ENCODE measurements at regions not wholly inside any gene's neighbourhood (a gene's known extent, or its start where the extent isn't known, plus 50 kb on each side); places are given as distances from the start of the nearest gene placed in this dataset.

DNA sequence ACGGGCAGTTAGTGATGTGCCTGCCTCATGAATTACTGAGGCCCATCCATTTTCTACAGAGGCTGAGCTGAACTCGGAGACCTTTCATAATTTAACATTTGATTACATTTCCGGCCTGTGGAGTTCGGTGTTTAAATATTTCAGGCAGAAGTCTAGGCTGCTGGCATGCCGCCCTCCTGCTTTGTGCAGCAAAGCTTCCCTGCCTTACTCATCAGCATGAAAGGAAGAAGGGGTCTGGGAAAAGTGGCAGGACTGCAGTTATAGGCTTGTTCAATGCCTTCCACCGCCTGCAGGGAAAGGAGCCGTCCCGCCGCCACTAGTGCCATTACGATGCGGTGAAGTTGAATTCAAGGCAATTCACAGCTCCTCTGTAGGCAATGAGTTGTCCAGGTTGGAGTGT is 527.9 kb downstream of the NPHP4 start:
- no peaks in the 10 kb centered on the region for H3K9me3 ChIP-seq (ENCODE audit: insufficient read depth, low read length, severe bottlenecking)
- ATAC-seq (ENCODE audit: insufficient read depth, low read depth) = no peak
- H3K27me3 ChIP-seq (ENCODE audit: insufficient read depth, low read length, poor library complexity) = no peaks in the 10 kb centered on the region
- no peaks in the 10 kb centered on the region for H3K36me3 ChIP-seq (ENCODE audit: insufficient read depth, low read length)
- no peaks in the 10 kb centered on the region for H3K4me1 ChIP-seq (ENCODE audit: insufficient read depth, low read length)
- H3K9ac ChIP-seq (ENCODE audit: low read depth, low read length) = no peak overlapping the region
- no peaks in the 10 kb centered on the region for H3K79me2 ChIP-seq (ENCODE audit: insufficient read depth, low read length)
- no peak for TF ChIP-seq EZH2 (IDR thresholded peaks at IDR 0.05; ENCODE audit: borderline replicate concordance, low read depth, low read length, severe bottlenecking)
- H4K20me1 ChIP-seq (ENCODE audit: insufficient read depth, low read length) = no peaks in the 10 kb centered on the region
- H3K4me3 ChIP-seq (ENCODE audit: low read depth in 1 of 2, low read length in 2 of 2) = no peak overlapping the region
- no peak overlapping the region for H2AFZ ChIP-seq (ENCODE audit: low read depth, low read length)
- no peak for DNase-seq
- no peak overlapping the region for H3K4me2 ChIP-seq (ENCODE audit: insufficient read depth, low read length)
- no peak overlapping the region for H3K27ac ChIP-seq (ENCODE audit: low read length)

DNA sequence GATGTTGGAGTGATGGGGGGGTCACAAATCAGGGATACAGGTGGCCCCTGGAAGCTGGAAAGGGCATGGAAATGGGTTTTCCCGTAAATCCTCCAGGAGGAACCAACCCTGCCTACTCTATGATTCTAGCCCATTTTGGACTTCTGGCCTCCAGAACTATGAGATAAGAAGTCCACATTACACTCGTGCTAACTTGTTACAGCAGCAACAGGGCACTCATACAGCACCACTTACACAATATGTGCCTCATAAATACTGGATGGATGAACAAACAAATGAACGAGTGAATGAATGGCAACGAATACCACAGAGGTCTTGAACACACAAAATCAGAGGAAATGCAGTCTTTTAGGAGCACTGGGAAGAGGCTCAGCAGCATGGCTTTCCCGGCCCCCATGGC is 531.3 kb downstream of the NPHP4 start:
- TF ChIP-seq EZH2 (IDR thresholded peaks at IDR 0.05; ENCODE audit: borderline replicate concordance, low read depth, low read length, severe bottlenecking) = no peak
- TF ChIP-seq, protein P1, sequence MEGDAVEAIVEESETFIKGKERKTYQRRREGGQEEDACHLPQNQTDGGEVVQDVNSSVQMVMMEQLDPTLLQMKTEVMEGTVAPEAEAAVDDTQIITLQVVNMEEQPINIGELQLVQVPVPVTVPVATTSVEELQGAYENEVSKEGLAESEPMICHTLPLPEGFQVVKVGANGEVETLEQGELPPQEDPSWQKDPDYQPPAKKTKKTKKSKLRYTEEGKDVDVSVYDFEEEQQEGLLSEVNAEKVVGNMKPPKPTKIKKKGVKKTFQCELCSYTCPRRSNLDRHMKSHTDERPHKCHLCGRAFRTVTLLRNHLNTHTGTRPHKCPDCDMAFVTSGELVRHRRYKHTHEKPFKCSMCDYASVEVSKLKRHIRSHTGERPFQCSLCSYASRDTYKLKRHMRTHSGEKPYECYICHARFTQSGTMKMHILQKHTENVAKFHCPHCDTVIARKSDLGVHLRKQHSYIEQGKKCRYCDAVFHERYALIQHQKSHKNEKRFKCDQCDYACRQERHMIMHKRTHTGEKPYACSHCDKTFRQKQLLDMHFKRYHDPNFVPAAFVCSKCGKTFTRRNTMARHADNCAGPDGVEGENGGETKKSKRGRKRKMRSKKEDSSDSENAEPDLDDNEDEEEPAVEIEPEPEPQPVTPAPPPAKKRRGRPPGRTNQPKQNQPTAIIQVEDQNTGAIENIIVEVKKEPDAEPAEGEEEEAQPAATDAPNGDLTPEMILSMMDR (IDR thresholded peaks at IDR 0.05; ENCODE audit: borderline replicate concordance, extremely low read depth, low read length, poor library complexity, severe bottlenecking) = no peak
- H3K79me2 ChIP-seq (ENCODE audit: insufficient read depth, low read length) = no peaks in the 10 kb centered on the region
- DNase-seq (no peak), ATAC-seq (ENCODE audit: insufficient read depth, low read depth) (no peak)
- no peak overlapping the region for H3K9ac ChIP-seq (ENCODE audit: low read depth, low read length)
- no peak overlapping the region for H3K4me3 ChIP-seq (ENCODE audit: low read depth in 1 of 2, low read length in 2 of 2)
- H3K4me2 ChIP-seq (ENCODE audit: insufficient read depth, low read length) = no peak overlapping the region
- H3K27ac ChIP-seq (ENCODE audit: low read length) = no peak overlapping the region
- H4K20me1 ChIP-seq (ENCODE audit: insufficient read depth, low read length) = no peaks in the 10 kb centered on the region
- H3K27me3 ChIP-seq (ENCODE audit: insufficient read depth, low read length, poor library complexity) = peaks cover 4% of the 10 kb centered on the region
- no peaks in the 10 kb centered on the region for H3K36me3 ChIP-seq (ENCODE audit: insufficient read depth, low read length)
- no peaks in the 10 kb centered on the region for H3K9me3 ChIP-seq (ENCODE audit: insufficient read depth, low read length, severe bottlenecking)
- no peaks in the 10 kb centered on the region for H3K4me1 ChIP-seq (ENCODE audit: insufficient read depth, low read length)
- no peak overlapping the region for H2AFZ ChIP-seq (ENCODE audit: low read depth, low read length)

DNA sequence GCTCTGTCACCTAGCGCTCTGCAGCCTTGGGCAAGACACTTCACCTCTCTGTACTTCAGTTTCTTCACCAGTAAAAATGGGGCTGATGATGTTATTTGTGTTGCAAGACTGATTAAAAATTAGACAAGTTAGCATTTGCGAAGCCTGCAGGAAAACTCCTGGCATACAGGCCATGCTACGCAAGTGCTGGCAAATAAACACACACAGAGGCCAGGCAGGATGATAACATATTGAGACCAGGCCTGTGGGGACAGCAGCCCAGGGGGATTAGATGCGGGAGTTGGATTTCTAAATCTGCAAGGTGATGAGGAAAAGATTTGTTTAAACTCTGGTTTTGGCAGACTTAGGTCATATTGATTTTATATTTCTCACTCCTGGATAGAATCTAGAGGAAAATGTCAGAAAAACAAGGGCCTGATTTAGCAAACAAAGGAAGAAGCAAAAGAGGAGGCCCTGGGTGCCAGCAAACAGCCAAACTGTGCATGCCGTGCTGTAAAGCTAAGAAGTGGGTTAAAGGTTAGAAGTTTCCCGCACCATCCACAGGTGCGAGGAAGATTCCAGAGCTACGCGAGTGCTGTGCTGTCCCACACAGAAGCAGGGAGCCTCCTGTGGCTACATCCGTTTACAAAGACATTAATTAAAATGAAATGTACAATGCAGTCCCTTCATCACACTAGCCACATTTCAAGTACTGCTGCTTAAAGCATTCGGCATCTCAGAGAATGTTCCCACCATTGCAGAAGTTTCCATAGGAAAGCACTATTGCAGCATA is 532.2 kb downstream of the NPHP4 start:
- Histone ChIP-seq H3K79me2 (ENCODE audit: insufficient read depth, low read length) (no peaks in the 10 kb centered on the region), H4K20me1 (ENCODE audit: insufficient read depth, low read length) (no peaks in the 10 kb centered on the region), H3K9ac (ENCODE audit: low read depth, low read length) (no peak overlapping the region), H3K4me3 (ENCODE audit: low read depth in 1 of 2, low read length in 2 of 2) (no peak overlapping the region), H2AFZ (ENCODE audit: low read depth, low read length) (no peak overlapping the region), H3K36me3 (ENCODE audit: insufficient read depth, low read length) (no peaks in the 10 kb centered on the region), H3K9me3 (ENCODE audit: insufficient read depth, low read length, severe bottlenecking) (no peaks in the 10 kb centered on the region), H3K4me2 (ENCODE audit: insufficient read depth, low read length) (no peak overlapping the region), H3K27me3 (ENCODE audit: insufficient read depth, low read length, poor library complexity) (peaks cover 9% of the 10 kb centered on the region), H3K4me1 (ENCODE audit: insufficient read depth, low read length) (no peaks in the 10 kb centered on the region), H3K27ac (ENCODE audit: low read length) (no peak overlapping the region)
- no peak for TF ChIP-seq EZH2 (IDR thresholded peaks at IDR 0.05; ENCODE audit: borderline replicate concordance, low read depth, low read length, severe bottlenecking)
- DNase-seq = no peak
- no peak for ATAC-seq (ENCODE audit: insufficient read depth, low read depth)

DNA sequence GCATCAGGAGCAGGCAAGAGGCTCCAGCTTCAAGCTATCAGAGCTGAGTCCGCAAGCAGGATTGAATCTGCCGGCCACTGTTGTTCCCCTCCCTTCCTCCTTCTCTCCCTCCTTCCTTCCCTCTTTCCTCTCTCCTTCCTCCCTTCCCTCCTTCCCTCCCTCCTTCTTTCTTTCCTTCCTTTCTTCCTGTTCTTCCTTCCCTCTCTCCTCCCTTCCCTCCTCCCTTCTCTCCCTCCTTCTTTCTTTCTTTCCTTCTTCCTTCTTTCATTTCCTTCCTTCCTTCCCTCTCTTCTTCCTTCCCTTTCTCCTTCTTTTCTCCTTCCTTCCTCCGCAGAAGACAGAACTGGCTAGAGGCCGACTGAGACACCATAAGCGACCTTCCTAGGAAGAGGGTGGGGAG is 534.0 kb downstream of the NPHP4 start:
- H3K27ac ChIP-seq (ENCODE audit: low read length) = no peak overlapping the region
- ATAC-seq (ENCODE audit: insufficient read depth, low read depth) = no peak
- H3K27me3 ChIP-seq (ENCODE audit: insufficient read depth, low read length, poor library complexity) = peaks cover 9% of the 10 kb centered on the region
- no peak overlapping the region for H3K4me2 ChIP-seq (ENCODE audit: insufficient read depth, low read length)
- no peak overlapping the region for H2AFZ ChIP-seq (ENCODE audit: low read depth, low read length)
- no peak overlapping the region for H3K4me3 ChIP-seq (ENCODE audit: low read depth in 1 of 2, low read length in 2 of 2)
- H3K9me3 ChIP-seq (ENCODE audit: insufficient read depth, low read length, severe bottlenecking) = no peaks in the 10 kb centered on the region
- H3K4me1 ChIP-seq (ENCODE audit: insufficient read depth, low read length) = no peaks in the 10 kb centered on the region
- no peaks in the 10 kb centered on the region for H3K79me2 ChIP-seq (ENCODE audit: insufficient read depth, low read length)
- TF ChIP-seq EZH2 (IDR thresholded peaks at IDR 0.05; ENCODE audit: borderline replicate concordance, low read depth, low read length, severe bottlenecking) = no peak
- TF ChIP-seq, protein P1 (IDR thresholded peaks at IDR 0.05; ENCODE audit: borderline replicate concordance, extremely low read depth, low read length, poor library complexity, severe bottlenecking) = no peak
- H3K36me3 ChIP-seq (ENCODE audit: insufficient read depth, low read length) = no peaks in the 10 kb centered on the region
- no peak for DNase-seq
- H3K9ac ChIP-seq (ENCODE audit: low read depth, low read length) = no peak overlapping the region
- H4K20me1 ChIP-seq (ENCODE audit: insufficient read depth, low read length) = no peaks in the 10 kb centered on the region
